GM21717 (cell line): ENCODE measurements at regions not wholly inside any gene's neighbourhood (a gene's known extent, or its start where the extent isn't known, plus 50 kb on each side); places are given as distances from the start of the nearest gene placed in this dataset.

Source experiments
- ATAC-seq: cut with Tn5 transposase; IDR thresholded peaks from one replicate; pipeline ENCODE4 v1.9.1; 2021; ENCODE audit warnings: mild to moderate bottlenecking, moderate library complexity; ENCODE audit not compliant: unreplicated experiment

DNA sequence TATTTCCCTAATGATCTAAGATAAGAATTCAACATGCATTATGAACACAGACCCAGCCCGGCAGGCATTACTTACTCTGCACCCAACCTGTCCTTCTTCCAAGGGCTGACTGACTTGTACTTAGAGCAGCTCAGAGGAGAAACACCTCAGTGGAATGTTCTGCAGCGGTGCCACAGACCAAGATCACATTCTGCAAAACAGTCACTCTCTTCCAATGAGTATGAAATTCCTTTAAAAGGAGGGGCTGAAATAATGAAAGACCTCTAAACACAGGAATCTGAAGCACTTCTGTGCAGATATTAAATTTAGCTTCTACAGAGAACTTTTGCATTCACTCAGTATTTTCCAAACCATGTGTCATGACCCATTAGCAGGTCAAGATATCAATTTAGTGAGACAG lies 172.9 kb downstream of the ZDHHC21 start:
- ATAC-seq, result no peak

DNA sequence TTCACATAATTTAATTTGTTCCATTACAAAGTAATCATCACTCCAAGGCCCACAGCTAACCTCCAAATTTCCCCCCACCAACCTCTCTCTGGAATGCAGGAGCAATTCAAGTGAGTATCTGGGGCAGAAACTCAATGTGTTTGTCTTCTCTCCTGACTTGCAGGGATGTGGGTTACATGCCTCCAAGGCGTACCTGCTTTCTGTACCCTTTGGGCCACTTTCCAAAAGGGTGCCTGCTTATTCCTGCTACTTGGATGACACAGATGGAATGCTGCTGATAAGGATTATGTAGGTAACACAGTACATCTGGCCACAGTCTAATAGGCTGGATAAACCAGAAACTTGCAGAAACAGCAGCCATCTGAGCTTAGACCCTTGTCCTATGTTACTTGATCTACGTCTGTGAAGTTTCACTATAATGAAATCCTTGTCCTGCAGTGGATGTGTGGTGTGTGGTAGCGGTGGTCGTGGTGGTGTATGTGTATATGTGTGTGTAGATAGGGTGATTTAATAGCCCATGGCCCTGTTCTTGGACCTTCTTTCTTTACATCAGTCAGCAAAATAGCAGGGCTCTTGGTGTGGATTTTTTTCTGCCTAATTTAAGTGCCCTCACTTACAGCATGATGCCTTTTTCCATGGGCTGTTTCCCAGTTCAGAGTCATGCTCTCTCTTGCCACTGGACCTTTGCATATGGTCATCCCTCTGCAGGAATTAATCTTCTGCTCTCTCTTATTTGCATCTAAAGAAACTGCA lies 175.9 kb downstream of the ZDHHC21 start:
- no peak for ATAC-seq

DNA sequence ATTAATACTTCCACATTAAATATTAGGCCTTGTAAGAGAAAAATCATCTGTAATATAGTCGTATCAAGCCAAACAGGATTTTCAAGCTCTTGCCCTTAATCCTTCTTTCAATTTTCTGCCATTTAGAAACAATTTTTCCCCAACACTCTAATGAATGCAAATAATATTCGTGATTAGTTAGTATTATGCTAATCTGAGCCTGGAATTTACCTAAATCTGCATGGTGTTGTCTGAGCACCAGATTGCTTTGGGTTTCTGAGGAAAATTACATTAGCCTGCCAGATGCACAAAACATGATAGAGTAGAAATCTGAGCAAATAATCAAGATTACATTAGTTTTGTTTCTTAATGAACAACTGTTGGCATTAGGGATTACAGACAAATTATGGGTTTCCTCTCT lies 176.6 kb downstream of the ZDHHC21 start:
- ATAC-seq, result no peak

DNA sequence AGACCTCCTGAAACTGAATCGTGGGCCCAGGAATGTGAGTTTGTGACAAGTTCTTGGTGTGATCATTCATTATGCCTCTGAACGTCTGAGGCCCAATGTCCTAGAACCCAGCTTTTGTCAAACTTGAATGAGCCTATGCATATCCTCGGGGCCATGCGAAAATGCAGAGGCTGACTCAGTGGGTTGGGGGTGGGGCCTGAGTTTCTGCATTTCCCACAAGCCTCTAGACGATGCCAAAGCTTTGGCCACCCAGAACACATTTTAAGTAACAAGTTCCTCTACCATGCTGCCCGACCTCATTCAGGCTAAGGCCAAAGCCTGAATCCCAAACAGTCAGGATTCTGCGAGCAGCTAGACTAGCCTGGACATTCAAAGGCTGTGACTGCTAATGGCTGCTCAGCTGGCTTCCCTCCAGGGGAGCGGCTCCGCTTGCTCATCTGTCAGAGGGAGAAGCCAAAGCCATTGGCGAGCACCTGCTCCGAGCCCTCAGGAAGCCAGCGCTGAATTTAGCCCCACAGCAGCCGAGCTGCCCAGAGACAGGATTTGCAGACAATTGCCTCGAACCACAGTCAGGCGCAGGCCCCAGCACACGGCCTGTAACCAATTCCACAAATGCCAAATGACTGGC lies 177.5 kb downstream of the ZDHHC21 start:
- no peak for ATAC-seq

DNA sequence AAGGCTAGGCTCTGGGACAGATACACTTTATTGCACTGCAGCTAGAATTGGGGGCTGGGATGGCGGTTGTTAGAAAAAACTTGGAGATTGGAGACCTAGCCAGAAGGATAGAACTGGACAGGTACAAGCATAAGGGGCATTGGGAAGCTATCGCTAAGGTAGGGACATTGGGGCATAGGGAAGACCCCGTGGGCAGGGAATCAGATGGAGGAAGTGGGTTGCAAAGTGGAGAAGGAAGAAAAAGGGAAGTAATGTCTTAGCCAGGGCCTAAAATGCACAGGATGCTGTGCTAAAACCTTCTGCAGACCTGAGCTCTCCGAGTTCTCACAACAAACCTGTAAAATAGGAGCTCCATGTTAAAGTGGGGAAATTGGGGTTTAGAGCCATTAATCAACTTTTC lies 178.2 kb downstream of the ZDHHC21 start:
- no peak for ATAC-seq

DNA sequence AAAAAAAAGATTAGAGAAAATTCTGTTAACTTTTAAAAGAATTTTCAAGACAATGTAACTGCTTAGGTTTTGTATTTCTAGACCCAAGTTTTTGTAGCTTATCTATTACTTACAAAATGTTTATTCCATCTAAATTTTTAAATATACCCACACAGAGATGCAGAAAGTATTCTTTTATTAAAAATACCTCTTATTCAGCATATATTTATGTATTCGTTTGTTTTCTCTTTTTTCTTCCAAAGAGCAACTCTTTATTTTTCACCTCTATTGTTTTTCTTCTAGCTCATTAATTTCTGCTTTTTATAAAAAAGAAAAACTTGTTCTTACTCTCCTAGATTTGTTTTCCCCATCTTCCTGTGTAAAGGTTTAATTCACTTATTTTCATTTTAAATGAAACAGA lies 180.3 kb downstream of the ZDHHC21 start:
- ATAC-seq, result no peak

DNA sequence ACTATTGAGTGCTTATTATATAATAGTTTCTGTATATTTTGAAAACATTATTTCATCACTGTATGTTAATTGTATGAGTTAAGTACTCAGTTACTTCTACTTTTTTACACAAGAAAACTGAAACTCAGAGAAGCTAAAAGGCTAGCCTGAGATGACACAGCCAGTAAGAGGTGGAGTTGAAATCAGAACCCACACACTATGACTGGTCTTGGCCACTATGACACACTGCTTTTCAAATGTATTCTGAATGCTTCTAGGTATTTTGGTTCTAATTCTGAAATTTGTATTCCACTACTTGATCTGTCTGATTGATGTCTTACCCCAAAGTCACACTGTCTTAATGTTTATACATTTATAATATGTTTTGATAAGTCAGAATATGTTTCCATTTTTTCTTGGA lies 181.8 kb downstream of the ZDHHC21 start:
- peak; percentile 87 for ATAC-seq

DNA sequence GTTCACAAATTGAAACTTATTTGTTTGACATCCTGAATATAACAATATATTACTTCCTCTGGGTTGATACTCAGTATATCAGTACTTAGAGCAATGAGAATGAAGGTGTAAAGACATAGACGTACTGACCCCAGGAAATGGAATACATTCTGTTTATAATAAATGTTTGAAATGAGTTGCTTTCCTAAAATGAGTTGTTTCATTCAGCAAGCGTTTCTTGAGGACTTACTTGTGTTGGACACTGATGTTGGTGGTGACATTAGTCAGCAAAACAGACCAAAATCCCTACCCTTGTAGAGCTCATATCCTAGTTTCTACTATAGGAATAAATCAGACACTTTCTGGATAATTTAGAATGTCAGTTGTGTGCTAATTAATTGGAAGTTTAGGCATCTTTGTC lies 184.3 kb downstream of the ZDHHC21 start:
- no peak for ATAC-seq

DNA sequence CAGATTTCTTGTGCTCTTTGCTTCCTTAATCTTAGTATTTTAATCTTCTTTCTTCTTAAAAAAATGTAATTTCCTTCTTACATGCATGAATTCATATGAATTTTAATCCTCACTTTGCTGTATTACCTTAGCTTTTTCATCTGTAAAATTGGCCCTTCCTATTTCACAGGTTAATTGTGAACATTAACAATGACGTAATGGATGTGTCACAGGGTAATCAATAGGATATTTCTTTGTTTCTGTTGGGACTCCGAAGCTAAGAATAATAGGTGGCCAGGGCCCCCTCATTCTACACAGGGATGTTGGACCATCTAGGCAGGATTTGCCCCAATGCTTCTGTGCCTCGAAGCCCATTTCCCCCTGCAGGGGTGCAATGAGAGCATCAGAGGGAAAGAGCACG lies 187.4 kb upstream of the NFIB start:
- no peak for ATAC-seq

DNA sequence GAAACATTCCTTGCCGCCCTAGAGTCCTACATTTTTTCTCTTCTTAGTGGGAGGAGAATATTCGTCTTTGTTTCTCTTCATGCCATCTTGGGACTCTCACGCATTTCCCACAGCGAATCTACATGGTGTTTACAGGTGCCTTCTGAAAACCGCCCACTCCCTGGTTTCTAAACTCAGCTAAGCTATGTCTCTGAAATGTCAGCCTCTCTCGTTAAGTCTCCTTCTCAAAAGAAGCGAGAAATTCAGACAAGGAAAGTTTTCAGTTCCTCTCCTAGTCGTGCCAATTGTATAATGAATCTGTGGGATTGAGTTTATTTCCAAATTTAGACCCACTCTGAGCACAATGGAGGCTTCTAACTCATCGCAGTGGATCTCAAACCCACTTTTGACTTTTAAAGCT lies 186.8 kb upstream of the NFIB start:
- no peak for ATAC-seq

DNA sequence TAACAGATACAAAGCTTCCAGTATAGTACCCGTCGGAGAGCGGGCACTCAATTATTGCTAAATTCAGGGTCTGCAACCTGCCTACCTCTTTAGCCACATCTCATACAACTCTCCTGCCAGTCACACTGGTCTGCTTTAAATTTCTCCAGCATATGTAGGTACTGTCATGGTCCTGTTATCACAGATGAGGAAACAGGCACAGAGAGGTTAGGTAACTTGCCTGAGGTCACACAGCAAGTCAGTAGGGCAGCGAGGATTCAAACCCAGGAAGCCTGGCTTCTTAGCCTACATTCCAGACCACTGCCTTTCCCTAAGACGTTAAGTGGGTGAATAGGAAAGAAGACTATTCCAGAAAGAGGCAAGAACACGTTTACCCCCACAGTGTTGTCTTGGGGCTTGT lies 186.0 kb upstream of the NFIB start:
- ATAC-seq, result no peak

DNA sequence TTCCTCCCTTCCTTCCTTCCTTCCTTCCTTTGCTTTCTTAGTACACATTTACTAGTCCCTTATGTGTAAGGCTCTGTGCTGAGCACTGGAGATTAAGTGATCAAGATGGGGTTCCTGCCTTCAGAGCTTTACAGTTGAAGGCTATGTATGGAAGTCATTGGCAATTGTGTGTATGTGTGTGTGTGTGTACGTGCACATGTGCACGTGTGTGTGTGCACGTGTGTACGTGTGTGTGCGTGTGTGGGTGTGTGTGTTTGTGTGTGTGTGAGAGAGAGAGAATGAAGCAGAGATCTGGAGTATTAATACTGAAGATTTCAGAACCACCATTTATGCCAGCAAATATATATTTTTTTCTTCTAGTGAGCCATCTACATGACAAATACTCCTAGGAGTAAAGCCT lies 184.9 kb upstream of the NFIB start:
- ATAC-seq, result no peak

DNA sequence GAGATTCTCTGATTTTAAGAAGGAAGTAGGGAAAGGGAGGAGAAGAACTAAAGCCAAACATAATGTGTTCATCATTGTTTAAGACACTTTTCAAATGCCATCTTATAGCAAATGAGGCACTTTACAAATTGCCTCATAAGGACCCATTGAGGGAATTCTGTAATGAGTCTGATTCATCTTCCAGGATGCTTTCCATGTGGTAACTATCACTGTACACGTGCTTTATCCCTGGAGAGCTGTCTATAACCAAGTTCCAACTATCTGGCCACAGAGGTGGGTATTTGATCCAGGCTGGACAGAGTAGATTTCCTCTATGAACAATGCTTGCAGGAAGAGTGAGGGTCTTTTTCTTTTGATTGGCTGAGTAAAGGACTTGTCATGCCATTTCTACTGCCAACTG lies 183.5 kb upstream of the NFIB start:
- no peak for ATAC-seq

DNA sequence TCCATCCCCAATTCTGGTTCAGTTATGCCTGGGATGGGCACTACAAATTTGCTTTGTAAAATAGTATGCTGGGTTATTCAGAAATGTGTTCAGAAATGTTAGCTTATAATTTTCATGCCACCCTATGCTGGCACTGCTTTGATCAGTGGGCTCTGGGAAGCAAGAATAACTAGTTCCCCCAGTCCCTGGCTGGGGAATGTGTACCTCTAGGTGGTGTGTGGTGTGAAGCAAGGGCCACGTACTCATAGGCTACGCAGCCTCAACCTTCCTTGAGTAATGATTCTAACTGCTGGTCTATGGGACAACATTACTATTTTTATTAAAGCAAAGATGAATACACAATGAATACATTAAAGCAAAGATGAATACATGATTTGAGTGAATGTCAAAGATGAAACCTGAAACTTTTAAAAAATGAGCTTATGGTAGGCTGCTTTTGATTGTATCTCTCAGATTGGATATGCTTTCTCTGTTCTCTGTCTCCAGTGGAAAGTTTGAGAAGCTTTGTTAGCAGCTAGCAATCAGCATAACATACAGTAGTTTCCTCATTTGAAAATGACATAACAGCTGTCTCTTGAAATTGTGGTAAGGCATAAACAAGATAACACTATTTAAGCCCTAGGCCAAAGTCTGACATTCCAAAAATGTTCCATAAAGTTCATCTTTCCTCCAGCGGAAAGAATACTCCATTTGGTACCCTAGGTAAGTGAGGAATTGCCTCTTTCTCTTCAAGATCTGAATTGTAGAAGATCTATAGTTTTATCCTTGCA lies 174.7 kb upstream of the NFIB start:
- no peak for ATAC-seq

DNA sequence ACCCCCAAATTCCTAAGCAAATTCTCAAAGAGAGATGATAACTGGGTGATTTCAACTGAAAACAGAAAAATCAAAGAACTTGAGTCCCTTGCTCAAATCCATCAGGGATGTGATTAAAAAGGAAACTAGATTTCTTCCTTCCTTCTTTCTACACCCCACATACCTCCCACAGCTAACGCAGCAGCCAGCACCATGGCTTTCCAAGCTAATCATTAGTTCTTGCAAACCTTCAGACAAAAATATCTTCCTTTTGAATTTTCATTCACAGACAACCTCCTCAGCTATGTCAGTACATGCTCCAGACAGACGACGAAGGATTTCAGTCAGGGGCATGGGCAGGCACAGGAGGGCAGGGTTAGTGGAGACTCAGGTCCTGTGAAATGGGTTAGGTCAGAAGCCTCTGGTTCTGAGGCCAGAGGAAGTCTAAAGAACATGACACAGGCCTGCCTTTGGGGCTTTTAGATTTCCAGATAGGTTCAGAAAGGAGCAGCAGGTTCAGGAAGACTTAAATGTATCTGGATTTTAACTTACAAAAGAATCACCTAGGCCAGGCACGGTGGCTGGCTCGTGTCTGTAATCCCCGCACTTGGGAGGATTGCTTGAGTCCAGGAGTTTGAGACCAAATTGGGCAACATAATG lies 173.7 kb upstream of the NFIB start:
- ATAC-seq, result no peak

DNA sequence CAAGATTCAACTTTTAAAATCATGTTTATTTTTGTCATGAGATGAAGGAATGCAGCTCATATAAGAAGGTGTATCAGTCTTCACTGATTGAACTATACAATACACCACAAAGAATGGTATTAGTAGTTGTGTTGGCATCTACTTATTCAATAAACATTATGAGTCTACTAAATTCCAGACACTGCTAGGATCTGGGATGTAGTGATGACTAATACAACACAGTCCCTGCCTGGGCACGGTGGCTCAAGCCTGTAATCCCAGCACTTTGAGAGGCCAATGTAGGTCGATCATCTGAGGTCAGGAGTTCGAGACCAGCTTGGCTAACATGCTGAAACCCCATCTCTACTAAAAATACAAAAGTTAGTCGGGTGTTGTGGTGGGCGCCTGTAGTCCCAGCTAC lies 171.4 kb upstream of the NFIB start:
- no peak for ATAC-seq

DNA sequence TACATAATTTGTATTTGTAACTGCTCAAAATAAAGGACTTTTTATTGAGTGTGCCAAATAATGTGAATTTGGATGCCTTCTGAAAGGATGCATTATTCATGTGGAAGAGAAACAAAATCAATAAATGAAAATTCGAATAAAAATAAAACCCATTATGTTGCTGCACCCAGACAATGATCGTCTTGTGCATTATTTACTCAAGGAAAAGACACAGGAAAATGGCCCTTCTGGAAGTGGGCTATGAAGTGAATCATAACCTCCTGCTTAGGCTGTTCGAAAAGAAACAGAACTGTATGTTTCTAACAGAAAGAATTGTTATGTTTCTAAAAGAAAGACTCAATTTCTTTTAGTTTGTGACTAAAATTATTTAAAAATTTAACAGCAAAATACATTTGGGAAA lies 168.9 kb upstream of the NFIB start:
- ATAC-seq, result no peak

DNA sequence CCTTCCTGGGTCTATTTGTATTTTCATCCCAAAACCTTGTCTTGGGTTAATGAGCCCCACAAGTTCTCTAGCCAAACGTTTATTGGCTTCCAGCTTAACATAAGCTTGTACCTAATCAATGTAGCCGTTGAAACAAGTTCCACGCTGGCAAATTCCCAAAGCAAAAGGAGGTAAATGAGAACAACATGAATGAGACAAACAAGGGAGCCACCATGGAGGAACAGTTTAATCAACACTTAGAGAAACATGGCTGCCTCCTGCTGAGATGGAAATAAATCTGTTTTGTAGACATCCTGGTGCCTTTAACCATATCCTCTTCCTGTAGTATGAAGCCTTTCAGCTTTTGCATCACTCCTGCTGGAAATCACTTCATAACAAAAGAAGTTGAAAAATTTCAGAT lies 166.6 kb upstream of the NFIB start:
- no peak for ATAC-seq

DNA sequence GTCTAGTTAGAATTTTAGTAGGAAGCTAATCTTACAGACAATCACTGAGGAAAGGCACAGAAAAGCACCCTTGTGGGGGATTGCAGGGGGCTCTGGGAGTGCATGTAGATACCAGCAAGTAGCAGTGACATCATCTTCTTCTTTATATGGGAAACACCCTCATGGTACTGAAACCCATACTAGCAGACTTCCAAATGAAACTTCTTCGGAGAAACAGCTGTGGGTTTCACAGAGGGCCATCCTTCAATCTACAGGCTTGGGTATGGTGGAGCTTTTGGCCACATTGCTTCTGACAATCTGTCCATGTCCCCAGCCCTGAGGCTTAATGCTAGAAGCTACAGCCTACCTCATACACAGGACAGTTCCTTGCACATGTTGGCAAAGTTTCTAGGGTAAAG lies 165.2 kb upstream of the NFIB start:
- peak; percentile 59 for ATAC-seq

DNA sequence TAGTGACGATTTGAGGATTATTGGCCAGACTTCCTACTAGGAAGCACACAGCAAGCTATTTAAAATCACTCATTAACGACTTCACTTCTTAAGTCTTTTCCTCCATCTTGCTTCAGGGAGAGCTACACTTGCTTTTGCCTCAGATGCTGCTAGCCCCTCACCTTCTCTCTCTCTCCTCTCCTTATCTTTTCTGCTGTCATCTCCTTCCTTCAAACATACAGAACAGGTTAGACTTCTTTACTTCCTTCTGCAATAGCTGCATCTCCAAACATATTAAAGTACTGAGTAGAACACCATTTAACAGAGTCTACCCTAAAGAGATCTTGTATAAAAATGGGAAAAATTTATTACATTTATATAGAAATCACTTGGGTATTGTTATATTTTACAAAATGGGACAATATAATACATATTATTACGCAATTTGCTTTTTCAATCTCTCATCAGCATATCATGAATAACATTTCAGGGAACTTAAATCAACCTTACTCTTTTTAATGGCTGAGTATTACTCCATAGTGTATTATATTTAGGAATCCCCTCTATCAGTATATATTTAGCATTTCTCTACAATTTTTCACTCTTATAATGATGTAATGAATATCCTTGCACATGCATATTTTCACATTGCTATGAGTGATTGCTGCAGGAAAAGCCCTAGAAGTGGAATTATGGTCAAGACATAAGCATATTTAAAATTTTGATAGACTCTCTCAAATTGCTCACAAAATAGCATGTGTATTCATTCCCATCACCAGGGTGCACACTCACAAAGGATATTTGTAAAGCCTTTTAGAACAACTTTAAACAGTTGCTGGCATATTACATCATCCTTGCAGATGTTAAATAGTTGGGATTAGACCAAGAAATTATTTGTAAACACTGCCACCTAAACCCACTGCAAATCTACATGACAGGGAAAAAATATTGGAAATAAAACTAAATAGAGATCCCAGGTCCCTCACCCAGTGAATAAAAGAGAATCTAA lies 164.5 kb upstream of the NFIB start:
- ATAC-seq, result no peak

DNA sequence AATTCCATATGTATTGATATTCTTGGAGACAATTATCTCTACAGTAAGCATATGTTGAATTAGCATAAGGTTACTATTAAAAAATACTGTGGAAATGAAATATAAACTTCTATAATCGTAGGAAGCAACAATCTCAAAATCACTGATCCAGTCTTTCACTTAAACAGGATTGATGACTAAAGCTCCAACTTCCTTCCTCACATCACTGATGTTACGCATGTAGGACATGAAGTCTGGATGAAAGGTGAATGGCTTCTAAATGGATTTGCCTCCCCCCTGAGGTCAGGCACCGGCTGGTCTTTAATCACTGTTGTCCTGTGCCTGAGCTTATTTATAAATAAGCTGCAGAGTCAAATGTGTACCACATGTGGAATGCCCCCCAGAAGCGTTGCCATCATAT lies 157.1 kb upstream of the NFIB start:
- no peak for ATAC-seq
